Embryonic facial prominence (tissue), 1 donor: ENCODE measurements at regions not wholly inside any gene's neighbourhood (a gene's known extent, or its start where the extent isn't known, plus 50 kb on each side); places are given as distances from the start of the nearest gene placed in this dataset.
"Not testable (repeated sequence)": the region's sequence is repeated elsewhere in the genome, so short reads cannot be mapped to it uniquely, and the experiment has no call there.

Source experiments
- DNase-seq: peaks from one replicate; pipeline ENCODE4 v3.0.0-alpha.2; 2016; ENCODE audit errors: extremely low spot score

DNA sequence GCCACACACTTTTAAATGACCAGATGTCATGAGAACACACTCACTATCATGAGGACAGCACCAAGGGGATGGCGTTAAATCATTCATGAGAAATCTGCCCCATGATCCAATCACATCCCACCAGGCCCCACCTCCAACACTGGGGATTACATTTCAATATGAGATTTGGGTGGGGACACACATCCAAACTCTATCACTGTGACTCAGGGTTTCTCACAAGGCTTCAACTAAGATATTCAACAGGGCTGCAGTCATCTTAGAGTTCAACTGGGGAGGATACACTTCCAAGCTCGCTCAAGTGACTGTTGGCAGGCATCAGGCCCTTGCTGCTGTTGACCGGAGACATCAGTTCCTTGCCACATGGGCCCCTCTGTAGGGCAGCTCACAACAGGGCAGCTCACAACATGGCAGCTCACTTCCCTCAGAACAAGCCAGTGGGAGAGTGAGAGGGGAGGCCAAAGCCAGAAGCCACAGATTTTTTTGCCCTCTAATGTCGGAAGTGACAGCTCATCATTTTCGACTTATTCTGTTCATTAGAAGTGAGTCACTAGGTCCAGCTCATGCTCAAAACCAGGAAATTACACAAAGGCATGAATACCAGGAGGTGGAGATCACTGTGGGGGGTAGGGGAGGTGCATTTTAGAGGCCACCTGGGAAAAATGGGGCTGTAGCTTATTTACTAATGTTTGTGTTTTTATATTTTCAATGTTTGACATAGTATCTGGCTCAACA lies 50.8 kb upstream of the PTHLH start:
- DNase-seq, result no peak

DNA sequence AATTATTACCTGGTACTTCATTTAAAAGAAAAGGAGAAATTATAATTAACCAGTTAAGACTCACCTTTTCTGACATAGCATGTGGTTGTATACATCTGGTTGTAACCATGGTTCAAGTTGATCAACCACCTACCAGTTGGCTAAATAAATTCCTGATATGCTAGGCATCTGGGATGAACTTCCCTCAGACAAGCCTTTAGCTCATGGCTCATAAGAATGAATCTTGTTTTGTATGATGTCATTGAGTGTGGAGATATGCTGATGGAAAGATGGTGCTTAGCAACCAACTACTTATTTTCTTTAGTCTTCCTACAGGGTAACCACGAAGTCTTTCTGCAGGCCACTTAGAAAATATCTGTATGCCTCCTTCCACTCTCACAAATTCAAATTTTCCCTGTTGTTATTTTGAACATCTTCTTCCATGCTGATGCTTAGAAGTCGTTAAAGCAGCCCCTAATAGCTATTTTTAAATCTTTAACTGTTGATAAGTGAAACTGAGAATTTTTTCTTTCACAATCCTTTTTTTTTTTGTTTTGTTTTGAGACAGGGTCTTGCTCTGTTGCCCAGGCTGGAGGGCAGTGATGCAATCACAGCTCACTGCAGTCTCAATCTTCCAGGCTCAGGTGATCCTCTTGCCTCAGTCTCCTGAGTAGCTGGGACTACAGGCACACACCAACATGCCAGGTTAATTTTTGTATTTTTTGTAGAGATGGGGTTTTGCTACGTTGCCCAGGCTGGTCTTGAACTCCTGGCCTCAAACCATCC lies 51.9 kb upstream of the PTHLH start:
- no peak for DNase-seq

DNA sequence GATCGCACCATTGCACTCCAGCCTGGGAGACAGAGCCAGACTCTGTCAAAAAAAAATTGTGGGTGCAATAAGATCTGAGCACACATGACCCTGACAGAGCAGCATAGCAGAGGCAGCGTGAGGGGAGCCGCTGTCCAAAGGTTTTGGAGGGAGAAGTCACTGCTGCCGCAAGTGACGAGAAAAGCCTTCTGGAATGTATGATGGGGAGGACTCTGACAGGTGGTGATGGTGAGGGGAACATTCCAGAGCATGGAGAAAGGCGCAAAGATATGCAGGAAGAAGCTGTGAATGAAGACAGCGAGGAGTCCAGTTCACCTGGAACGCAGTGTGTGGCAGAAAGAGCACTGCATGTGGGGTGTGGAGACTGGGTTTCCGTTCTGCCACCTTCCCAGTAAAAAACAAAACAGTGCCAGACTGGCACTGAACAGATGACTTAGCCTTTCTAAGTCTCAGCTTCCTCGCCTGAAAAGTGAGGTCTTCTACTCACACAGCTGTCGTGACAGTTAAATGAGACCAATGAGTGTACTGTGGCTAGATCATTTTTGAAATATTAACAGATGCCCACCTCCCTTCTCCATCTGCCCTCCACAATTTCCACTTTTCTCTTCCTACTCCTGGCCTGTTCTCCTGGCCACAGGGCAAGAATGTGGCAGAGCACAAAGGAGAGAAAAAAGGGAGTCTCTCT lies 53.4 kb upstream of the PTHLH start:
- no peak for DNase-seq

DNA sequence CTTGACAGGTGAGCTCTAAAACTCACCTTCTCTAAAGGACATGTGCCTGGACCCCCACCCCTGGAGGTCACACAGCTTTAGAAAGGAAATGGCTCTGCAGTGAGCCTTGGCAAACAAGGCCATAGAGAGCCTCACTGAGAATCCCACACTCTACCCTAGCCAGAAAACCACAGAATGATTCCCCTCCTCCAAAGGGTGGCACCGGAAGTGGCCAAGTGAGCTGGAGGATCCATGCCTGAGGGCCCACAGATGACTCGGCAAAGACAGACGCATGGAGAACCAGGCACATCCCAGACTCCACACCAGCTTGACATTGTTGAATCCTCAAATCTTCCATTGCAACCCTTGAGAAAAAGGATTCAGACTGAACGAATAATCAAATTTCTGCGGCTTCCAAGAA lies 54.2 kb upstream of the PTHLH start:
- no peak for DNase-seq

DNA sequence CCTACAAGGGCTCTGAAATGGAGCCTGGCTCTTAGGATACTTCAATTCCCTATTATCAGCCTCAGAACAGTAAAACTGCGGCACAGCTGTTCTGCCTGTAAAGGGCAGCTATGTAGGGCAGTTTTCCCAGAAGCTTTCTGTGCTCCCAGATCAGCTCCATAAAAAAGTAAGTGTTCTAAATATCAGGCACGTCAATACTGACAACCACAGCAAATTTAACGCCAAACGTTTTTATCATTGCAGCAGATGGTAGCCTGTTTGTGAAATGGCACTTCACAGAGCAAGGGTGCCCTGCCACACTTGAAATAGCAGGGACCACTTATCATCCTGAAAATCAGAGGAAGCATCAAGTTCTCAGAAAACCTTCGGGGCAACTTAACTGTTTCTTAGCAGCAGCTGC lies 54.8 kb upstream of the PTHLH start:
- DNase-seq, result no peak

DNA sequence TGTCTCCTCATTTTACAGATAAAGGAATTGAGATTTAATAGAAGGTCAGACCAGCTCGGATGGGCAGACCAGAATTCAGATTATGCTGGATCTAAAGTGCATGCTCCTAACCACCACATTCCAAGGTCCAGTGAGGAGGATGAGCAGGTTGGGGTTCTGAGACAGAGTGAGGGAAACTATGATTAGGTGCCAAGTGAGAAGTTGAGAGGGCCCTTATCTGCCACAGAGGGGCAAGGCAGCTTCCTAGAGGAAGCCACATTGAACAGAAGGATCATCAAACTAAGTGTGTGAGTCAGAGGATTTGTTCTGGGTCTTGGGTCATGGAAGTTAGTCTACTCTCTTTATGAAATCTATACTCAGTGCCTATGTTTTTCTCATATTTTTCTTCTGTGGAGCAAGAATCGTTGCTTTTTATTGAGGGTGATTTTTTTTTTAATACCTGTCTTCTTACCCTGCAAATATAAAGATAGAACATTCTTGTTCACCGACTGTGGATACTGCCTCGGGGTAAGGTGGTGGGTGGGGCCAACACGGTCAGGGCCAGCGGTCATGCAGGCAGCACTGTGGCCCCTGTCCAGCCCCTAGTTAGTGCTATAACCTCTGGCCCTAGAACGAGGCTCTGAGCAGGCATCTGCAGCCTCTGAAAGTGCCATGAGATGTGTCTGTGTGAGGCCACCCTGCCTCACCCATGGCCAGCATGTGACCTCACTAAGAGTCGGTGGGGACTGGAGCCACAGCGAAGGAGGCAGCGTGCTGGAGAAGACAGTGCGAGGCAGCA lies 55.6 kb upstream of the PTHLH start:
- DNase-seq, result no peak

DNA sequence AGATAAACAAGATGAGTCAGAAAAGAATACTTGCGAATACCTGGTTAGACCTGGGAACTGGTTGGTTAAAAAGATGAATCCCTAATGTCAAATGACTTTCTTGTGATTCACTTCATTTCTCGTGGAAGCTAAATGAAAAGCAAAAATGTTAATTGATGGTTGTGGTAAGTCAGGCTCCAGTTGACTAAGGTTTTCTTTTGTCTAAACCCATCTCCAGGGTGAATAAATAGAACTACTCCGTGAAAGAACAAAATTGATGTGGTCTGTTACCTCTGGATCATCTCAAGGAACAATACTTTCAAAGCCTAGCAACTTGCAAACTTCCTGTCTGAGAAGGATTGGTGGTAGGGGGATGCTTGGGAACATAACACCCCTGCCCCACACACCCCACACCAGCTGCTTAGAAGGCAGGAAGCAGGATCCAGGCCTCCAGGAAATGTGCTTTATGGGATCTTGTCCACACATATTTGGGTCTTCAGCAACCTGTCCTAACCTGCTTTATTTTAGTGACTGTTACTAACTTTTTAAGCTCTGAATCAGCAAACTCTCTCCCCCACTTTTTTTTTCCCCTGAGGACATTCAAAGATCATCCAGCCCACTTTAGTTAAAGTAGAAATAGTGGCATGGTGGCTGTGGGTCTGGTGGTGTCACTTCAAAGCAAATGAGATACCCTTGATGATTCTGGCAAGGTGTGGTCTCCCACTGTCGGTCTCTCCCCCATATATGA lies 60.4 kb upstream of the PTHLH start:
- no peak for DNase-seq

DNA sequence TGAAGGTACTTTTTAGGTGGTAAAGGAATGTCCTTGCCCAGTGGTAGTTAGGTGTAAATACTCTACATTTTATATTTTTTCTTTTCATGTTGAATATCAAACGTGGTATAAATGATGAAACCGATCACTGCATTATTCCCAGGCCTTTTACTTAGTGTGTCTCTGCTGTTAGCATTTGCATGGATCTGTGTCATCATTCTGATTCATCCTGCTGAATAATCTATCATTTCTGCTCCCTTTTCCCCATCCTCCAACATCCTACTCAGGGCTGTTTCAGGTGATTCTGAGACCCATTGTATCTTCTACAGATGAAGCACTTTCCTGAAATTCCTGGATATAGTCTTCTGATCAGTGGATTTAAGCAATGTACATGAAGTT lies 61.0 kb upstream of the PTHLH start:
- DNase-seq, result no peak

DNA sequence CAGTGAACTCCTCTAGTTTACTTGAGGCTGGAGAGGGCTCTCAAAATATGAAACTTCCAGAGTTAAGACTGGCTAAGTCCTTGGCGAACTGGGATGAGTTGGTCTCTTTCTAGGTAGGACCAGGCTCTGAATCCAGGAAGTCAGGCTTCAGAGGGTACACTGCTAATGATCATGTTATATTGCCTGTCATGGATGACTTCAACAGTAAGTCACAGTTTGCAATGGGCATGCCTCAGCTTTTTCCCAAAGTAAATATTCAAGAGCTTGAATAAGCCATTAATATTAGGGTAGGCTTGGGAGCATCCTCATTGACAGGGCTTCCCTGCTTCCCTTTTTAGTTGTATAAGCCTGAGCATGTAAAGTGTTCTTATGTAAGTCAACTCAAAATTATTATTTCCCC lies 61.7 kb upstream of the PTHLH start:
- DNase-seq, result no peak

DNA sequence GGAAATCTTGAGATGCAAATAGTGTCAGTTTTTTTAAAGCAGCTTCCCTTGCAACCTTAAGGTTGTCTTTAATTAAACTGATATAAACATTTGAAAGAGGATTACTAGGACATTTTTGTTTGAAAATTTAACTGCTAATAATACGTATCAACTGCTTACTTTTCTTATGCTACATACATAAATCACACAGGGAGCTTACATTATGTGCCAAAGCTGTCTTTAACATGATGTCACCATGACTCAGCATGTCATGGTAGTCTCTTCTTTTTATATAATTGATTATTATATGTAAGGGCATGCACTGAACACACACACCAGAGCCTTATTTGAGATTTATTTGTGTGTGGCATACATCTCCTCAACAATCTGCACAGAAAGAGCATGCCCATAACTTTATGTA lies 63.0 kb upstream of the PTHLH start:
- DNase-seq, result no peak

DNA sequence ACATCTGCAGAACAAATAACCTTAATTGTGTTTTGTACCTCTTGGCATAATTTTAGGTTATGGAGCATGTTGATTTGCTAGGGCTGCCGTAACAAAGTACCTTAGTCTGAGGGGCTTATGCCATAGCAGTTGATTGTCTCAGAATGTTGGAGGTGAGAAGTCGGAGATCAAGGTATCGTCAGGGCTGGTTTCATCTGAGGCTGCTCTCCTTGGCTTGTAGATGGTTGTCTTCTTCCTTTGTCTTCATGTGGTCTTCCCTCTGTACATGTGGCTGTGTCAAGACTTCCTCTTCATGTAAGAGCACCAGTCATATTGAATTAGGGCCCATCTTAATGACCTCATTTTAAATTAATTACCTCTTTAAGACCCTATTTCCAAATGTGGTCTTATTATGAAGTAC lies 64.4 kb upstream of the PTHLH start:
- no peak for DNase-seq

DNA sequence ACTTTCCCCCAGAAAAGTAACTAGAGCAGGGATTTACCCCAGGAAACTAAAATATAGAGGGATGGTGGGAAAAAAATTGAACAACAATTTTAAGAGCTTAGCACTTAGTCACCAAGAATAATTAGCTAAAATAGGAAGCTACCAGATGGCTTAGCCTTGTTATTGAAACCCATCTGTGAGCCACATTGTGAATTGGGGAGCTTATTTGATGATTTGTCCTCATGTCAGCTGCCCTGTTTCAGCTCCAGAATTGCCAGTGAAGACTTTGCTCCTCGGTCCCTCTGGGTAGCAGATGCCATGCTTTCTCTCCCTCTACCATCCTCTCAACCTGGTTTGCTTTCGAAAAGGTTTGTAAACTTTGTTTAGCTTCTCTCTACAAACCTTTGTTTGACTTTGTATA lies 67.7 kb upstream of the PTHLH start:
- no peak for DNase-seq

DNA sequence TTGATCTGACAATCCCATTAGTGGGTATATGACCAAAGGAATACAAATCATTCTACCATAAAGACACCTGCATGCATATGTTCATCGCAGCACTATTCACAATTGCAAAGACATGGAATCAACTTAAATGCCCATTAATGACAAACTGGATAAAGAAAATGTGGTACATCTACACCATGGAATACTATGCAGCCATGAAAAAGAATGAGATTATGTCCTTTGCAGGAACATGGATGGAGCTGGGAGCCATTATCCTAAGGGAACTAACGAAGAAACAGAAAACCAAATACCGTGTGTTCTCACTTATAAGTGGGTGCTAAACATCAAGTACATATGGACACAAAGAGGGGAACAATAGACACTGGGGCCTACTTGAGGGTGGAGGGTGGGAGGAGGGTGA lies 74.1 kb upstream of the PTHLH start:
- DNase-seq, result not testable (repeated sequence)

DNA sequence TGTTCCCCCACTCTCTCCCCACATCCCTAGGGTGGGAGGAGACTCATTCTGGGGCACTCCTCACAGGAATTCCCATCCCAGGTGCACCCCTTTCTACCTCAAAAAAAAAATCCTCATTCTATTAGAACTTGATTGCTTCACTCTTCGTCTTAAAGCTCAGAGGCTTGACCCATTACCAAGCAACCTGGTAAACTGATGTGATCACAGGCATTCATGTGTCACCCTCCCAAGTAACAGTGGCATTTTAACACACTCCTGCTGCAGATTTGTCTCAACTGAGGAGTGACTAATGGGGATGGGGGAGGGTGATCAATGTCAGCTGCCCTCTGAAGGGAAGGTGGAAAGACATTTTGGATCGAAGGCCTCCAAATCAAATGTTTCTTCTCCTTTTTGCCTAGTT lies 78.1 kb upstream of the PTHLH start:
- DNase-seq, result no peak

DNA sequence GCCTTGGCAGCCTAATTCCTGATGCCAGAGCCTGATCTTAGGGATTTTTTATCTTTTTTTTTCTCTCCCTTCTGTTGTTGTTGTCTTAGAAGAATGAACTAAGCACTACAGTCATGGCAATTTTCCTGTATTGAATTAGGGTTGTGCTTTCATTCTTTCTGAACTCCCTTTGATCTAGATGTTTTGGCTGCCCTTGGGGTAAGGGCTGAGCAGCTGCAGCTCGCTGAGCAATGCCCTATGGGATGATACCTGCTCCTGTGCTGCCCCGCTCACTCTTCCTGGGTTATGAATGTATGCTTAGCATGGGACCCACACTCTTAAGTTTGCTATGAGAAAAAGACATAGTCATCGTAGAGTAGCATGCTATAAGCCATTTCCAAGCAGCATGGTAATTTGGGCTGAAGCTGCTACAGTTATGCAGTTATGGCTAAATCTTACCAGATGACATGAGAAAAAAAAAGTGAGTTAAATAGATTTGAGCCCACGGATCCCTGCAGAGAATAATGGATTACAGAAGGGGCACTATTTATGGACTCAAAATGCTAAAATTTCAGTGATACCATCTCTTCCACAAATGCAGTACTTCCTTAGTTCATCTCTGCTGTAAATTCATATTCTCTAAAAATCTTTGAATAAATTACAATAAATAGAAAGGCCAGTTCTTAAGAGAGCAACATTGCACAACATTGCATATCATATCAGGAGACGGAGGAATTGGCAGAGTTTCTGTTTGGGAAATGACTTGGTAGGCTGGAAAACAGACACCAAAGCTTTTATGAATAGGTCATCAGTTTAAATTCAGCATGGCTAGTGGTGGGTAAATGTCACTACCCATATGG lies 79.2 kb upstream of the PTHLH start:
- no peak for DNase-seq

DNA sequence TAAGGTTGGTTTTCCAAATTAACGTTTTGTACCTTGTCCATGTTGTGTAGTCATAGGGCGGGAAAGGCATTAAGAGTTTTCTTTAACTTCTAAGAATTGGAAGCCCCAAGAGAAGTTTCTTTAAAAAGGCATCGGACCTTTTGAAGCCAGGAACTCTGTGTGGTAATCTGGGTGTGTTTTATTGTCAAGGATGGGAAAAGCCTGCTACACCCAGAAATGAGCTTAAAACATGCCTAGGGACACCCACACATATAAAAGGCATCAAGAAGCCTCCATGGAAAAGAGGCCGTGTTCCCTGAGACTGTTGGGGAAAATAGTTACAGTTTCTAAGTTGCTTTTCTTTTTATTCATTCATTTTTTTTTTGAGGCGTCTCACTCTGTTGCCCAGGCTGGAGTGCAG lies 81.0 kb upstream of the PTHLH start:
- no peak for DNase-seq

DNA sequence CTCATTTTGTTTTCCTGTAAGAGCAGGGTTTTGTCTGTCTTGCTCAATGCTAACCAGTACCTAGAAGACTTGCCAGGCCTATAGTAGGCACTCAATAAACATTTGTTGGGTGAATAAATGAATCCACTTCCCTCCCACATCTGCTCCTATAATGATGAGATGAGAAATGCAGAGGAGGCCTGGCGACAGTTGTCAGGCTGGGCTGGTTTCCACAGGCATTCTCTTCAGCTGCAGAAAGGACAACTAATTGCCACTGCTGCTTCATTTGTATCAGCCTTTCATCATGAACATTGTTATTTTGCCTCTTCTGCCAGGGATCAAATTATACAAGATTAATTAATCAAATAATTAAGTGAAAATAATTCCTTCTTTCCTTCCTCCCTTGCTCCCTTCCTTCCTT lies 82.0 kb upstream of the PTHLH start:
- DNase-seq, result no peak

DNA sequence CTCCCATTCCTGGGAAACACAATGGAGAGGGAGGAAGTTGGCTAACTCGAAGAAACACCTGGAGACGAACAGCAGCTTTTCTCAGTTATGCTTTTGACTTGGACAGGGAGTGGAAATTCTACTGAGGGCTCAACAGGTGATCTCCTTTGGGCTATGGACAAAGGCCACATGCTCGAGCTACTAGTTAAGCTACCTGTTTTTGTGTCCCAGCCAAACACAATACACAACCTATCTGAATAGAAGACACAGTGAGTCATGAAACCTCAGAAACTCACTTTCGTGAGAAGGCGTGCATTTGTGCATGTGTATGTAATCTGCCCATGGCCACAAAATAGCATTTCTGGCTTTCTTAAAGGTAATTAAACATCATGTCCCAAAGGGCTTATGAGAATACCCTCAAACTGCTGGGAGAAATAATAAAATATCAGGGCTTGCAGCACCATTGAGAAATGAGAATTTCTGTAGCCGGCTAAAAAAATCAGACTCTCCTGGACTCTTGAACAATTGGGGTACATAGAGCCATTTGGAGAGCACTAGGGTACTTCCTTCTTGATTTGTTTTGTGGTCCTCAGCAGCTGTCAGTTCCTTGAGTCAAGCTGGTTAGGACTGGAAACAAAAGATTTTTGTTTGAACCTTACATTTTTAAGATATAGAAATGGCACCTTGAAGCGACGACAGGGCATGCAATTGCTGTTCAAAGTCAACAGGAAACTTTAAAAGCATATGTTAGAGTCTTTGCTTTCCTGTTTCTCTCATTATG lies 85.5 kb upstream of the PTHLH start:
- DNase-seq, result no peak

DNA sequence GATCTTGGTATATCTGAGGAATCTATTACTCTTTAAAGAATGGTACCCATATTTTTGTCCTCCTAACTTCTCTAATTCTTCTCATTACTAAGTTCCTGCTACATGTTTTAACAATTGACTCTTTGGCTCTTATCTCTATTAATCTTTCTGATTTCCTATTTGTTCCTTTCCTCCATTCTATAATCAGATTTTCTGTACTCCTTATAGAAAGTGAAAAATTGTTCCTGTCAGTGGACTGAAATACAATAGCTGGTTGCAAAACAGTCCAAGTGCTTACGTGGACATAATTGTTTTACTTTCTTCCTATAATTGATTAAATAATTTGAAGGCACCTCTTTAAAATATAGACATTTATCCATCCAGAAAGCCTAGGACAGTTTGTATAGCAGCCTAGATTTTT lies 86.7 kb upstream of the PTHLH start:
- no peak for DNase-seq

DNA sequence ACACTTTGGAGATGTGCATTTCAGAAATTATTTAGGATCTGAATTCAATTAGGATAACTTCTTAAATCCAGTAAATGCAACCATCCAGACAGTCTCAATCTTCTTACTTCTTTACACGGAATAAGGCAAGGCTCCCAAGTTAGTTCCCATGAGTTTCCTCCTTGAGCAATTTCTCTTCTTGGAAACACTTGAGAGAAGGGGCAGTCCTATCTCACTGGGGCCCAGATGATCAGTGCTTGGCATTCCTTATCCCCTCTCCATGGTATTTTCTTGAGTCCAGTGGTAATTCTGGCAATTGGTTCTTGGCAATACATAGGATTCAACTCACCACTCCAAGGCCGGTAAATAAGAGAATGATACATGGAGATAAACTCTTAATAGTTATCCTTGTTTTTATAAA lies 87.1 kb upstream of the PTHLH start:
- DNase-seq, result no peak
